NCI-H345 treated with DMSO at 0.1 percent for 48 hours (cell line): ENCODE measurements at regions not wholly inside any gene's neighbourhood (a gene's known extent, or its start where the extent isn't known, plus 50 kb on each side); places are given as distances from the start of the nearest gene placed in this dataset.

ENCODE experiments used
- DNase-seq: peaks from one replicate; lab custom pipeline; 2025; ENCODE audit not compliant: unreplicated experiment; lab: John Stamatoyannopoulos, UW

- DNase-seq = no peak
These were observed 97.9 kb upstream of the PRL start for GRCh38 chr6:22394691-22395090.

- no peak for DNase-seq
These were observed 102.9 kb upstream of the PRL start for GRCh38 chr6:22399693-22400092.

GRCh38 chr6:22401206-22401605 lies 104.4 kb upstream of the PRL start:
- DNase-seq = no peak

GRCh38 chr6:22401932-22402331 lies 105.1 kb upstream of the PRL start:
- DNase-seq = no peak

- DNase-seq = no peak
These were observed 112.7 kb upstream of the PRL start for GRCh38 chr6:22409486-22409885.

- no peak for DNase-seq
These were observed 114.7 kb upstream of the PRL start for GRCh38 chr6:22411376-22412105.

GRCh38 chr6:22412994-22413393 lies 116.2 kb upstream of the PRL start:
- DNase-seq = no peak

- DNase-seq = no peak
These were observed 117.0 kb upstream of the PRL start for GRCh38 chr6:22413681-22414311.

- DNase-seq = no peak
These were observed 121.9 kb upstream of the PRL start for GRCh38 chr6:22418714-22419113.

GRCh38 chr6:22421198-22421597 lies 124.4 kb upstream of the PRL start:
- no peak for DNase-seq

- no peak for DNase-seq
These were observed 127.4 kb upstream of the PRL start for GRCh38 chr6:22424196-22424595.

- no peak for DNase-seq
These were observed 135.2 kb upstream of the PRL start for GRCh38 chr6:22432060-22432459.

- DNase-seq = no peak
These were observed 135.6 kb upstream of the HDGFL1 start for GRCh38 chr6:22433745-22434144.

- DNase-seq = no peak
These were observed 134.2 kb upstream of the HDGFL1 start for GRCh38 chr6:22435151-22435550.

GRCh38 chr6:22436134-22436533 lies 133.2 kb upstream of the HDGFL1 start:
- no peak for DNase-seq

GRCh38 chr6:22437665-22438064 lies 131.7 kb upstream of the HDGFL1 start:
- DNase-seq = no peak

- DNase-seq = no peak
These were observed 126.5 kb upstream of the HDGFL1 start for GRCh38 chr6:22442826-22443225.

- no peak for DNase-seq
These were observed 125.0 kb upstream of the HDGFL1 start for GRCh38 chr6:22444330-22444729.

- no peak for DNase-seq
These were observed 123.4 kb upstream of the HDGFL1 start for GRCh38 chr6:22445946-22446345.

- no peak for DNase-seq
These were observed 121.8 kb upstream of the HDGFL1 start for GRCh38 chr6:22447249-22448196.

GRCh38 chr6:22448291-22448711 lies 121.1 kb upstream of the HDGFL1 start:
- DNase-seq = no peak

- DNase-seq = no peak
These were observed 117.4 kb upstream of the HDGFL1 start for GRCh38 chr6:22451962-22452361.
